ENCODE measurements at regions not wholly inside any gene's neighbourhood (a gene's known extent, or its start where the extent isn't known, plus 50 kb on each side); places are given as distances from the start of the nearest gene placed in this dataset.
"Not testable (repeated sequence)": the region's sequence is repeated elsewhere in the genome, so short reads cannot be mapped to it uniquely, and the experiment has no call there.

GRCh38 chr4:125605926-125606325 lies 291.2 kb downstream of the FAT4 start:
- TF ChIP-seq CTCF (IDR thresholded peaks at IDR 0.05; ENCODE audit: low read length); EZH2 (optimal IDR thresholded peaks at IDR 0.05; ENCODE audit: low read depth, low read length): not testable (repeated sequence)
